ENCODE measurements at regions not wholly inside any gene's neighbourhood (a gene's known extent, or its start where the extent isn't known, plus 50 kb on each side); places are given as distances from the start of the nearest gene placed in this dataset.

DNA sequence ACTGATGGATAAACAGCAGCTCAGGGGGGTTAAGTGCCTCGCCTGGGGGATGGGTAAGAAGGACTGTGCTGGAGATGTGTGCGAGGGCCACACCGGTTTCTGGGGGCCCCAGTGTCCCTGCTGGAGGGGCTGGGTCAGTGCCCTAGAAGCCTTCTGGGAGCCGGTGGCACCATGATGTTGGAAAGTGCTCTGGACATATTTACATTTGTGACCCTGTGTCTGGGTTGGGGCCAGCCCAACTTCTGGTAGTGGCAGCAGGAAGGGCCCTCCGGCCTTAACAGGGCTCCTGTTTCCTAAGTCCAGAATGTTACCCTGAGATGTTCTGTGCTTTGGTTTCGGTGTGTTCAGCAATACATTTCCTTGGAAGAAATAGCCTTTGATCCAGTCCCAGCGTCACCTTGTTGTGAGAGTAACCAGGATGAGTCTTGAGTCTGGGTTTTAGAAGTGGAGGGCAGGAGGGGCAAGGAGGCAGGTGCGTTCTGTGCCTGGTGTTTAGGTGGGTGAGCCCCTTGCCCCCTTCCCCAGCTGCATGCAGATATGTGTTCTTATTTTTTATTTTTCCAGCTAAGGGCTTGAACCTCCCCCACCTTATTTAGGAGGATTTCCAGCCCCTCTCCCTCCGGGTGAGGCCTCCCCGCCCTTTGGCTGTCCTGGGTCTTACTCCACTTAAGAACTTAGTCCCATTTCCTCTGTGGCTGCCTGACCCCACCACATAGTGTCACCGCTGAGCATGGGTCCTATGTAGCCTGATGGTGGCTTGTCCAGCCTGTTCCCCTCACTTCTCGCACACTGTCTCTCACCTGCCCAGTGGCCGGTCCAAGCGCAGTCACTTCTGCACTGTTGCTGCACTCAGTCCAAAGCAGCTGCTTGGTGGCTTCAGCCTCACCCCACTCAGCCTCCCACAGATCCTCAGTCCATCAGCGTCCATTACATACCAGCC, 132.7 kb upstream of the HS6ST1 start:
- Histone ChIP-seq H3K4me3 (ENCODE audit: low read depth in 1 of 2, low read length in 1 of 2) (no peak overlapping the region), H3K27ac (no peak overlapping the region), H3K36me3 (no peaks in the 10 kb centered on the region), H3K9me3 (no peaks in the 10 kb centered on the region), H3K27me3 (no peaks in the 10 kb centered on the region), H3K4me1 (ENCODE audit: control insufficient read depth in 1 of 2, insufficient read depth in 1 of 2, low read depth in 1 of 2, low read length in 1 of 2) (no peaks in the 10 kb centered on the region)
- TF ChIP-seq, protein P1, sequence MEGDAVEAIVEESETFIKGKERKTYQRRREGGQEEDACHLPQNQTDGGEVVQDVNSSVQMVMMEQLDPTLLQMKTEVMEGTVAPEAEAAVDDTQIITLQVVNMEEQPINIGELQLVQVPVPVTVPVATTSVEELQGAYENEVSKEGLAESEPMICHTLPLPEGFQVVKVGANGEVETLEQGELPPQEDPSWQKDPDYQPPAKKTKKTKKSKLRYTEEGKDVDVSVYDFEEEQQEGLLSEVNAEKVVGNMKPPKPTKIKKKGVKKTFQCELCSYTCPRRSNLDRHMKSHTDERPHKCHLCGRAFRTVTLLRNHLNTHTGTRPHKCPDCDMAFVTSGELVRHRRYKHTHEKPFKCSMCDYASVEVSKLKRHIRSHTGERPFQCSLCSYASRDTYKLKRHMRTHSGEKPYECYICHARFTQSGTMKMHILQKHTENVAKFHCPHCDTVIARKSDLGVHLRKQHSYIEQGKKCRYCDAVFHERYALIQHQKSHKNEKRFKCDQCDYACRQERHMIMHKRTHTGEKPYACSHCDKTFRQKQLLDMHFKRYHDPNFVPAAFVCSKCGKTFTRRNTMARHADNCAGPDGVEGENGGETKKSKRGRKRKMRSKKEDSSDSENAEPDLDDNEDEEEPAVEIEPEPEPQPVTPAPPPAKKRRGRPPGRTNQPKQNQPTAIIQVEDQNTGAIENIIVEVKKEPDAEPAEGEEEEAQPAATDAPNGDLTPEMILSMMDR (IDR thresholded peaks at IDR 0.05), result no peak

DNA sequence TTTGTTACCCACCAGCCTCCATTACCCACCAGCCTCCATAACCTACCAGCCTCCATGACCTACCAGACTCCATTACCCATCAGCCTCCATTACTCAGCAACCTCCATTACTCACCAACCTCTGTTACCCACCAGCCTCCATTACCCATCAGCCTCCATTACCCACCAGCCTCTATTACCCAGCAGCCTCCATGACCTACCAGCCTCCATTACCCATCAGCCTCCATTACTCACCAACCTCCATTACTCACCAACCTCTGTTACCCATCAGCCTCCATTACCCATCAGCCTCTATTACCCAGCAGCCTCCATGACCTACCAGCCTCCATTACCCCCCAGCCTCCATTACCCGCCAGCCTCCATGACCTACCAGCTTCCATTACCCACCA, 133.3 kb upstream of the HS6ST1 start:
- Histone ChIP-seq H3K27me3 (no peaks in the 10 kb centered on the region), H3K36me3 (no peaks in the 10 kb centered on the region), H3K4me3 (ENCODE audit: low read depth in 1 of 2, low read length in 1 of 2) (no peak overlapping the region), H3K9me3 (no peaks in the 10 kb centered on the region), H3K27ac (no peak overlapping the region), H3K4me1 (ENCODE audit: control insufficient read depth in 1 of 2, insufficient read depth in 1 of 2, low read depth in 1 of 2, low read length in 1 of 2) (no peaks in the 10 kb centered on the region)
- TF ChIP-seq, protein P1 (IDR thresholded peaks at IDR 0.05), result no peak

DNA sequence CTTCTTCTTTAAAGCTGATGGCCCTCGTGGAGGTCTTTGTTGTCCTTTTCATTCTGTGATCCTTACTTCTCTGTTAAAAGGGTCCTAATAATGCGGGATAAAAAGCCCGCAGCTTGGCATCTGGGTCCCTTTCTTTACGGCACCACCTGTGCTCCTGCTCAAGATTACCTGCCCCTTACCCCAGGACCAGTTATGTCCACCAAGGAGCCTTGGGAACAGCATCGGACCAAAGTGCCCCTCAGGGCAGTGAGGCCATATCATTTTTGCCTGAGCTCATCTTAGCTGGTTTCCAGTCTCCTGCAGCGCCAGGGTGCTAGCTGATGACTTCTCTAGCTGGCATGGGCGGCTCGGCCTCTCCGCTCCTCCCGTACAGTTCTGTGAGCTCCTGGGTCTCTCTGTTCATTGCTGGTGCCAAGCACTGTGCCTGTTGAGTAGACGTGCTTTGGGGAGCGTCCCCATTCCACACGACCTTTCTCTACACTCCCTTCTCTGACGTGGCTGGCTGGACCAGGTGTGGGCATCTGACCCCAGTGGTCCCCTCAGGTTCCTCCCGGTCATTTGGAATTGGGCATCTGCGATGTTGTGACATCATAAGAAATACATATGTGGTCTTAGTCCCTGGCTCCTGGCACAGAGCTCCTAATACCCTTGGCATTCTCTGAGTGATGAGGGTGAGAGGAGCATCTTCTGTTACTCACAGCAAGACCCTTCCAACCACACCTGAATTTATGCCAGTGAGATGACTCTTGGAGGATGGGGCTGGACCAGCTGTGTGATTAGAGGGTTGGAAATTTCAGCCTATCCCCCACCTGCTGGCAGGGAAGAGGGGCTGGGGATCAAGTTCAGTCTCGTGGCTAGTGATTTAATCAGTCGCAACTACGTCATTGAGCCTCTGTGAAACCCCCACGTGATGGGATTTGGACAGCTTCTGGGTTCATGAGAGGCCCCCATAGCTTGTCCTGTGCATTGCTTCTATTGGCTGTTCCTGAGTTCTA, 134.2 kb upstream of the HS6ST1 start:
- no peaks in the 10 kb centered on the region for H3K36me3 ChIP-seq
- no peak overlapping the region for H3K4me3 ChIP-seq (ENCODE audit: low read depth in 1 of 2, low read length in 1 of 2)
- no peaks in the 10 kb centered on the region for H3K4me1 ChIP-seq (ENCODE audit: control insufficient read depth in 1 of 2, insufficient read depth in 1 of 2, low read depth in 1 of 2, low read length in 1 of 2)
- no peak overlapping the region for H3K27ac ChIP-seq
- H3K27me3 ChIP-seq, result no peaks in the 10 kb centered on the region
- TF ChIP-seq, protein P1 (IDR thresholded peaks at IDR 0.05), result no peak
- no peaks in the 10 kb centered on the region for H3K9me3 ChIP-seq

DNA sequence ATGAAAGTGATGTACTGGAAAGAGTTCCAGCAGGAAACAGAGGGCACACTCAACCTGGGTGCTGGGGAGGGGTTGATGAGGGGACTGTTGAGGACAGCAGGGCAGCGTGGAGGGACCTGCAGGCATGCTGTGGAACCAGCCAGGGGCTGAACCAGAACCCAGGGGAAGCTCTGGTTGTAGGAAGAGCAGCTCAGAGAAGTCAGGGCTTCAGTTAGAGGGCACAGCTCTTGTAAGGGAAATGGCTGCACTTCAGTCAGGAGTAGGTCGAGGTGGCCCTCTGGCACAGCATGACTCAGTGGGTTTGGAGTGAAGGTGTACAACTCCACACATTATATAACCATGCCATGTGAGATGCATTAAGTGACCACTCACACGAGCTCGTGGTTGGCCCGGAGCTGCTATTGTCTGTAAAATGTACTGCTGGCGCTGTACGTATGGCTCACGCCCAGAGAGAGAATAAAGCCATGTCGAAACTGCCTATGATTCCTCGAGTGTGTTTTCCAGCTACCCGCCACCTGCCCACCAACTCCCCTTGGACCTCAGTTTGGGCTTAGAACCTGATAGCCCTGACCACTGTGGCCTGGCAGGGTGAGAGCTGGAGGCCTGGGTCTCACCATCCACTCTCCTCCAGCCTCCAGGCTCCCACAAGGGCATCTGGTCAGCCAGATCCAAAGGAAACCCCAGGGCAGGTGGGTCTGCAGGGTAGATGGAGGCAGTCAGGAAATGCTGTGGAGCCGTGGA, 136.5 kb upstream of the HS6ST1 start:
- Histone ChIP-seq H3K4me1 (ENCODE audit: control insufficient read depth in 1 of 2, insufficient read depth in 1 of 2, low read depth in 1 of 2, low read length in 1 of 2) (no peaks in the 10 kb centered on the region), H3K27ac (no peak overlapping the region), H3K9me3 (no peaks in the 10 kb centered on the region), H3K27me3 (no peaks in the 10 kb centered on the region), H3K4me3 (ENCODE audit: low read depth in 1 of 2, low read length in 1 of 2) (no peak overlapping the region), H3K36me3 (no peaks in the 10 kb centered on the region)
- TF ChIP-seq, protein P1 (IDR thresholded peaks at IDR 0.05), result no peak

DNA sequence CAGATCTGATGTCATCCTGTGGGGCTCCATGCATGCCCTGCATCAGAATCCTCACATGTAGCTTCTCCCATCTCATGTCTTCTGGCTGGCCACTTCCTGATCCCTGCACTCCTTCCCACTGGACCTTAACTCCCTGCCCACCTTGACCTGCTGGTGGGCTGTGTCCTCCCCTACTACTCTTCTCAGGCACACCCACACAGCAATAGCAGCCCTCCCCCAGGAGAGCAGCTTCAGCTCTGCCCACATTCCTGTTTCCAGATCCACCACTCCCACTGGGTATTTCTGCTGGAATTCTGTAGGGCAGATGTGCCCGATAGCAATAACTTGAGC, 137.0 kb upstream of the HS6ST1 start:
- Histone ChIP-seq H3K4me1 (ENCODE audit: control insufficient read depth in 1 of 2, insufficient read depth in 1 of 2, low read depth in 1 of 2, low read length in 1 of 2) (no peaks in the 10 kb centered on the region), H3K9me3 (no peaks in the 10 kb centered on the region), H3K4me3 (ENCODE audit: low read depth in 1 of 2, low read length in 1 of 2) (no peak overlapping the region), H3K27me3 (no peaks in the 10 kb centered on the region), H3K27ac (no peak overlapping the region), H3K36me3 (no peaks in the 10 kb centered on the region)
- TF ChIP-seq, protein P1 (IDR thresholded peaks at IDR 0.05), result no peak
